Thyroid gland (tissue), 4 donors: ENCODE measurements at regions not wholly inside any gene's neighbourhood (a gene's known extent, or its start where the extent isn't known, plus 50 kb on each side); places are given as distances from the start of the nearest gene placed in this dataset.

Source experiments
- POLR2A ChIP-seq, 2 donors: fragments of 450-650 bp; IDR thresholded peaks; one replicate each; pipeline ENCODE4 v1.6.1; 2017; ENCODE audit warnings: antibody characterized with exemption in 2 of 2, mild to moderate bottlenecking in 2 of 2, moderate library complexity in 1 of 2
- TF ChIP-seq, protein P1 (sequence below), 6 experiments: fragments of 200-600 bp in 3 of 6; fragments of 450-650 bp in 3 of 6; sonication (generic) in 3 of 6; IDR thresholded peaks; one replicate each; pipeline ENCODE4 v1.5.1; 2016 to 2019; ENCODE audit warnings: antibody characterized with exemption in 6 of 6, mild to moderate bottlenecking in 2 of 6, inconsistent platforms in 1 of 6, moderate library complexity in 1 of 6

DNA sequence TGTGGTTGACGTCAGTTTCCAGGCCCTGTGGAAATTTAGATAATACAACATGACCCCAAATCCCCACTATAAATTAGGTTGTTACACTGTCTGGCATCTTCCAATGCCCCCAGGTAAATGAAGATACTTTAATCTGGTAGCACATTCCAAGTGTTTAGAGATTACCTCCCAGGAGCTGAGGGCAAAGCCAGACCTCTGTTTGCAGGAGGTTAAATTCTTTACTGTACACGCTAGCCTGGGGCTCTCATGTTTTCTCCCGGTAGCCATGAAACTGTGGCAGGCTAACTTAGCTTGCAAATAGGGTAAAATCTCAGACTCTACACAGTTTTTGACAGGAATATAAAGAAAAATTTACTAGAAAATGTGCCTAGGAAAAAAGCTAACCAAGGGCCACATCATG is 450.0 kb downstream of the PDGFC start:
- TF ChIP-seq, protein P1, sequence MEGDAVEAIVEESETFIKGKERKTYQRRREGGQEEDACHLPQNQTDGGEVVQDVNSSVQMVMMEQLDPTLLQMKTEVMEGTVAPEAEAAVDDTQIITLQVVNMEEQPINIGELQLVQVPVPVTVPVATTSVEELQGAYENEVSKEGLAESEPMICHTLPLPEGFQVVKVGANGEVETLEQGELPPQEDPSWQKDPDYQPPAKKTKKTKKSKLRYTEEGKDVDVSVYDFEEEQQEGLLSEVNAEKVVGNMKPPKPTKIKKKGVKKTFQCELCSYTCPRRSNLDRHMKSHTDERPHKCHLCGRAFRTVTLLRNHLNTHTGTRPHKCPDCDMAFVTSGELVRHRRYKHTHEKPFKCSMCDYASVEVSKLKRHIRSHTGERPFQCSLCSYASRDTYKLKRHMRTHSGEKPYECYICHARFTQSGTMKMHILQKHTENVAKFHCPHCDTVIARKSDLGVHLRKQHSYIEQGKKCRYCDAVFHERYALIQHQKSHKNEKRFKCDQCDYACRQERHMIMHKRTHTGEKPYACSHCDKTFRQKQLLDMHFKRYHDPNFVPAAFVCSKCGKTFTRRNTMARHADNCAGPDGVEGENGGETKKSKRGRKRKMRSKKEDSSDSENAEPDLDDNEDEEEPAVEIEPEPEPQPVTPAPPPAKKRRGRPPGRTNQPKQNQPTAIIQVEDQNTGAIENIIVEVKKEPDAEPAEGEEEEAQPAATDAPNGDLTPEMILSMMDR (IDR thresholded peaks at IDR 0.05), result no peak
- TF ChIP-seq POLR2A (IDR thresholded peaks at IDR 0.05), result no peak
